Suppressor macrophage (primary cell): ENCODE measurements at regions not wholly inside any gene's neighbourhood (a gene's known extent, or its start where the extent isn't known, plus 50 kb on each side); places are given as distances from the start of the nearest gene placed in this dataset.

Experiments used
- DNase-seq, 4 experiments: peaks; one replicate each; pipeline ENCODE4 v3.0.0-alpha.2; 2020 to 2022

- no peak for DNase-seq
These were observed 100.8 kb upstream of the WASF3 start for GRCh38 chr13:26456650-26457049.

- peak in 1 of 4 experiments; percentile 3 for DNase-seq
These were observed 100.3 kb upstream of the WASF3 start for GRCh38 chr13:26457212-26457611.

GRCh38 chr13:26458196-26458749 lies 99.2 kb upstream of the WASF3 start:
- DNase-seq: no peak

- DNase-seq: no peak
These were observed 98.0 kb upstream of the WASF3 start for GRCh38 chr13:26459276-26460131.

- no peak for DNase-seq
These were observed 96.8 kb upstream of the WASF3 start for GRCh38 chr13:26460648-26461047.

GRCh38 chr13:26463296-26463695 lies 94.2 kb upstream of the WASF3 start:
- DNase-seq: no peak

- DNase-seq: no peak
These were observed 93.6 kb upstream of the WASF3 start for GRCh38 chr13:26463848-26464247.

- DNase-seq: no peak
These were observed 92.0 kb upstream of the WASF3 start for GRCh38 chr13:26465514-26465913.

- DNase-seq: no peak
These were observed 91.5 kb upstream of the WASF3 start for GRCh38 chr13:26465954-26466353.

- DNase-seq: no peak
These were observed 89.2 kb upstream of the WASF3 start for GRCh38 chr13:26468265-26468801.

GRCh38 chr13:26469602-26470001 lies 87.9 kb upstream of the WASF3 start:
- DNase-seq: no peak

- no peak for DNase-seq
These were observed 85.7 kb upstream of the WASF3 start for GRCh38 chr13:26471807-26472206.

GRCh38 chr13:26473571-26474230 lies 83.8 kb upstream of the WASF3 start:
- DNase-seq: no peak

- DNase-seq: no peak
These were observed 83.2 kb upstream of the WASF3 start for GRCh38 chr13:26474286-26474685.

- no peak for DNase-seq
These were observed 82.0 kb upstream of the WASF3 start for GRCh38 chr13:26475176-26476110.

- peak in 2 of 4 experiments; percentile 5 for DNase-seq
These were observed 81.2 kb upstream of the WASF3 start for GRCh38 chr13:26476111-26476781.

GRCh38 chr13:26476782-26477142 lies 80.7 kb upstream of the WASF3 start:
- no peak for DNase-seq

- no peak for DNase-seq
These were observed 79.8 kb upstream of the WASF3 start for GRCh38 chr13:26477681-26478080.

- DNase-seq: no peak
These were observed 77.1 kb upstream of the WASF3 start for GRCh38 chr13:26480246-26480855.

GRCh38 chr13:26482451-26483197 lies 74.9 kb upstream of the WASF3 start:
- DNase-seq: peak; percentile 79 to 87 (median 83)

GRCh38 chr13:26483546-26483945 lies 73.9 kb upstream of the WASF3 start:
- no peak for DNase-seq
